ENCODE measurements at regions not wholly inside any gene's neighbourhood (a gene's known extent, or its start where the extent isn't known, plus 50 kb on each side); places are given as distances from the start of the nearest gene placed in this dataset.
"Not testable (repeated sequence)": the region's sequence is repeated elsewhere in the genome, so short reads cannot be mapped to it uniquely, and the experiment has no call there.

DNA sequence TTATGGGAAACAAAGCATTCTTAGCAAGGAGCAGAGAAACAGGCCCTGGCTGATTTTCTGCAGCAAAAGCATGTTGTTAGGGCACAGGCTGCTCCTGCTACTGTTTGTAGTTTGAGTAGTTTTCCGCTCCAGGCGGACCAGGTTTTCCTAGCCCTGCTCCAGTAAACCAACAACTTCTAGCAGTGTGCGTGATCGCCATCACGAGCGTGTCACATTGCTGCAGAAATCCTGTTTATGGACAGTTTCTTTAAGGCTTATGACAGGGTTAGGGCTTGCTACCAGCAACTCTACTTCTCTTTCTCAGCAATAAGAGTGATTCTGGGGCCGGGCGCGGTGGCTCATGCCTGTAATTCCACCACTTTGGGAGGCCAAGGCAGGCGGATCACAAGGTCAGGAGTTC is 803.9 kb upstream of the CDH10 start:
- no peak overlapping the region for H3K4me3 ChIP-seq (ENCODE audit: low read length)
- no peak overlapping the region for H3K4me2 ChIP-seq (ENCODE audit: low read depth, low read length, poor library complexity, severe bottlenecking)
- no peaks in the 10 kb centered on the region for H3K4me1 ChIP-seq (ENCODE audit: low read length)
- no peaks in the 10 kb centered on the region for H3K9me2 ChIP-seq (replicated peaks; ENCODE audit: insufficient read depth, low read length)
- no peak overlapping the region for H2AFZ ChIP-seq (ENCODE audit: low read length)
- no peak overlapping the region for H3K9ac ChIP-seq (ENCODE audit: low read length)
- H3K9me3 ChIP-seq (ENCODE audit: low read length) = 0 out of 2 replicates have a peak, but pooled peaks cover under 1% of the 10 kb centered on the region
- no peaks in the 10 kb centered on the region for H4K20me1 ChIP-seq (ENCODE audit: insufficient read depth, low read depth, low read length)
- no peaks in the 10 kb centered on the region for H3K27me3 ChIP-seq (ENCODE audit: low read length)
- H3K79me2 ChIP-seq (ENCODE audit: low read length) = no peaks in the 10 kb centered on the region
- no peak overlapping the region for H3K27ac ChIP-seq (ENCODE audit: low read length)
- H3K36me3 ChIP-seq (ENCODE audit: insufficient read depth, low read length) = no peaks in the 10 kb centered on the region
- no peak for DNase-seq

DNA sequence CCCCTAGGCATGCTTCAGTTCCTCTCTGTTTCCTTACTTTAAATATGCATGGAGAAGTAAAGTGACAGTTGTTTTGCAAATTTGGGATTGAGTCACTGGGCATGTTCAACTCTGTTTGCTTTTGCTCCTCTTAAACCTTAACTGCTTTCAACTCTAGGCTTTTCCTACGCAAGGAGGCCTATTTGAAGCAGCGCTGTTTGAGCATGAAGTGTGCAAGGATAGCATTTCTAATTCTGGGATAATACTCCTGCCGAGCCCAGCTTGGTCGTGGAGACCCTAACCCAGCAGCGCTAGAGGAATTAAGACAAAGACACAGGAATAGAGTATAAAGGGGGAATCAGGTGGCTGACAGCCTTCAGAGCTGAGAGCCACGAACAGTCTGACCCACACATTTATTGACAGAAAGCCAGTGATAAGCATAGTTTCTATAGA is 803.4 kb upstream of the CDH10 start:
- no peak overlapping the region for H3K9ac ChIP-seq (ENCODE audit: low read length)
- no peak overlapping the region for H3K27ac ChIP-seq (ENCODE audit: low read length)
- H3K9me3 ChIP-seq (ENCODE audit: low read length) = no peaks in the 10 kb centered on the region
- H4K20me1 ChIP-seq (ENCODE audit: insufficient read depth, low read depth, low read length) = no peaks in the 10 kb centered on the region
- H3K27me3 ChIP-seq (ENCODE audit: low read length) = no peaks in the 10 kb centered on the region
- no peaks in the 10 kb centered on the region for H3K4me1 ChIP-seq (ENCODE audit: low read length)
- H3K9me2 ChIP-seq (replicated peaks; ENCODE audit: insufficient read depth, low read length) = no peaks in the 10 kb centered on the region
- no peak overlapping the region for H3K4me3 ChIP-seq (ENCODE audit: low read length)
- no peaks in the 10 kb centered on the region for H3K79me2 ChIP-seq (ENCODE audit: low read length)
- H3K36me3 ChIP-seq (ENCODE audit: insufficient read depth, low read length) = no peaks in the 10 kb centered on the region
- no peak for DNase-seq
- no peak overlapping the region; the same call in 1 of the 2 replicates for H2AFZ ChIP-seq (ENCODE audit: low read length)
- no peak overlapping the region for H3K4me2 ChIP-seq (ENCODE audit: low read depth, low read length, poor library complexity, severe bottlenecking)

DNA sequence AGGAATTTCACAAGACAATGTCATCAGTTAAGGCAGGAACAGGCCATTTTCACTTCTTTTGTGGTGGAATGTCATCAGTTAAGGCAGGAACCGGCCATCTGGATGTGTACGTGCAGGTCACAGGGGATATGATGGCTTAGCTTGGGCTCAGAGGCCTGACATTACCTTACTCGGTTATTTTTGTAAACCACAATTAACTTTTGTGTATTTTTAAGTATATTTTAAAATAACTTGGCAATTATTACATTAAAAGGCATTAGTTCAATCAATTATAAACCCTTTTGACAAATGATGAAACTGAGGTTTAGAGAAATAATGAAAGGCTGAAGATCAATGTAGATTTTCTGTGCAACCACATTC is 801.3 kb upstream of the CDH10 start:
- not testable (repeated sequence) for H3K9me2 ChIP-seq (replicated peaks; ENCODE audit: insufficient read depth, low read length); H3K9ac ChIP-seq (ENCODE audit: low read length); H3K36me3 ChIP-seq (ENCODE audit: insufficient read depth, low read length); H3K9me3 ChIP-seq (ENCODE audit: low read length); H3K4me2 ChIP-seq (ENCODE audit: low read depth, low read length, poor library complexity, severe bottlenecking); H3K79me2 ChIP-seq (ENCODE audit: low read length); DNase-seq; H3K4me3 ChIP-seq (ENCODE audit: low read length); H3K4me1 ChIP-seq (ENCODE audit: low read length); H3K27me3 ChIP-seq (ENCODE audit: low read length); H3K27ac ChIP-seq (ENCODE audit: low read length); H4K20me1 ChIP-seq (ENCODE audit: insufficient read depth, low read depth, low read length); H2AFZ ChIP-seq (ENCODE audit: low read length)

DNA sequence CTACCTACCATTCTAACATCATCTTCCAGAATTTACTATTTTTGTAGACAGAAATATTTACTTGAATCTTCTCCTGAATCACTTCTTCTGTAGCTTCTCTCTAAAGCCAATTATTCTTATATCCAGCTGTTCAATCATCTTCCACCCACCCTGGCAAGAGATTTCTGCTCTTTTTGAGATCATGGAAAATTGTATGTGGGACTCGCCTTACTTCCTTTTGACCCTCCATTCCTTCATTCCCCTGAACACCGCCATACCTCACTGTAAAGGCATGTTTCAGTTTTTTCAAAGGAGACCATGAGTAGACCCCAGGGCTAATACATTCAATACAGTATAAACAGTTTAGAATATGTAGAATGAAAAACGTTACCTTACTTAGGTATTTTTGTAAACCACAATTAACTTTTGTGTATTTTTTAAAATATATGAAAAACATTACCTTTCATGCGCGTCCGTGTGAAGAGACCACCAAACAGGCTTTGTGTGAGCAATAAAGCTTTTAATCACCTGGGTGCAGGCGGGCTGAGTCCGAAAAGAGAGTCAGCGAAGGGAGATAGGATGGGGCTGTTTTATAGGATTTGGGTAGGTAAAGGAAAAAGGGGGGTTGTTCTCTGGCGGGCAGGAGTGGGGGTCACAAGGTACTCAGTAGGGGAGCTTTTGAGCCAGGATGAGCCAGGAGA is 800.7 kb upstream of the CDH10 start:
- H3K36me3 ChIP-seq (ENCODE audit: insufficient read depth, low read length); H3K27me3 ChIP-seq (ENCODE audit: low read length); H3K9ac ChIP-seq (ENCODE audit: low read length); DNase-seq; H2AFZ ChIP-seq (ENCODE audit: low read length); H4K20me1 ChIP-seq (ENCODE audit: insufficient read depth, low read depth, low read length); H3K9me2 ChIP-seq (replicated peaks; ENCODE audit: insufficient read depth, low read length); H3K9me3 ChIP-seq (ENCODE audit: low read length); H3K79me2 ChIP-seq (ENCODE audit: low read length); H3K4me1 ChIP-seq (ENCODE audit: low read length); H3K4me2 ChIP-seq (ENCODE audit: low read depth, low read length, poor library complexity, severe bottlenecking); H3K27ac ChIP-seq (ENCODE audit: low read length); H3K4me3 ChIP-seq (ENCODE audit: low read length): not testable (repeated sequence)

GRCh38 chr5:25444697-25445096 is 799.9 kb upstream of the CDH10 start:
- no peak overlapping the region for H3K4me2 ChIP-seq (ENCODE audit: low read depth, low read length, poor library complexity, severe bottlenecking)
- no peak overlapping the region for H3K27ac ChIP-seq (ENCODE audit: low read length)
- no peaks in the 10 kb centered on the region for H3K79me2 ChIP-seq (ENCODE audit: low read length)
- no peak overlapping the region for H2AFZ ChIP-seq (ENCODE audit: low read length)
- H3K27me3 ChIP-seq (ENCODE audit: low read length) = no peaks in the 10 kb centered on the region
- no peaks in the 10 kb centered on the region for H3K9me2 ChIP-seq (replicated peaks; ENCODE audit: insufficient read depth, low read length)
- no peaks in the 10 kb centered on the region for H3K4me1 ChIP-seq (ENCODE audit: low read length)
- H4K20me1 ChIP-seq (ENCODE audit: insufficient read depth, low read depth, low read length) = no peaks in the 10 kb centered on the region
- no peak overlapping the region for H3K9ac ChIP-seq (ENCODE audit: low read length)
- no peak overlapping the region for H3K4me3 ChIP-seq (ENCODE audit: low read length)
- H3K36me3 ChIP-seq (ENCODE audit: insufficient read depth, low read length) = no peaks in the 10 kb centered on the region
- DNase-seq = no peak
- no peaks in the 10 kb centered on the region for H3K9me3 ChIP-seq (ENCODE audit: low read length)

- Histone ChIP-seq H4K20me1 (ENCODE audit: insufficient read depth, low read depth, low read length) (no peaks in the 10 kb centered on the region), H3K79me2 (ENCODE audit: low read length) (no peaks in the 10 kb centered on the region), H3K4me3 (ENCODE audit: low read length) (no peak overlapping the region), H3K36me3 (ENCODE audit: insufficient read depth, low read length) (no peaks in the 10 kb centered on the region), H3K9me2 (replicated peaks; ENCODE audit: insufficient read depth, low read length) (no peaks in the 10 kb centered on the region), H2AFZ (ENCODE audit: low read length) (peak overlapping the region; percentile 71; the same call in 1 of the 2 replicates), H3K4me1 (ENCODE audit: low read length) (peaks cover 5% of the 10 kb centered on the region; the same call in 1 of the 2 replicates), H3K4me2 (ENCODE audit: low read depth, low read length, poor library complexity, severe bottlenecking) (no peak overlapping the region), H3K27me3 (ENCODE audit: low read length) (no peaks in the 10 kb centered on the region), H3K9me3 (ENCODE audit: low read length) (peaks cover 5% of the 10 kb centered on the region; the same call in 1 of the 2 replicates), H3K9ac (ENCODE audit: low read length) (no peak overlapping the region), H3K27ac (ENCODE audit: low read length) (no peak overlapping the region)
- DNase-seq = no peak
Measured at GRCh38 chr5:25441810-25442209, 797.0 kb upstream of the CDH10 start.

GRCh38 chr5:25439025-25439424 is 794.2 kb upstream of the CDH10 start:
- Histone ChIP-seq H3K79me2 (ENCODE audit: low read length) (no peaks in the 10 kb centered on the region), H3K27me3 (ENCODE audit: low read length) (no peaks in the 10 kb centered on the region), H2AFZ (ENCODE audit: low read length) (0 out of 2 replicates have a peak overlapping the region, but pooled peaks have one; percentile 5), H3K9me2 (replicated peaks; ENCODE audit: insufficient read depth, low read length) (no peaks in the 10 kb centered on the region), H3K4me1 (ENCODE audit: low read length) (peaks cover 5% of the 10 kb centered on the region; the same call in 1 of the 2 replicates), H3K4me2 (ENCODE audit: low read depth, low read length, poor library complexity, severe bottlenecking) (no peak overlapping the region), H3K9me3 (ENCODE audit: low read length) (peaks cover 5% of the 10 kb centered on the region; the same call in 1 of the 2 replicates), H3K9ac (ENCODE audit: low read length) (no peak overlapping the region), H3K36me3 (ENCODE audit: insufficient read depth, low read length) (no peaks in the 10 kb centered on the region), H3K27ac (ENCODE audit: low read length) (no peak overlapping the region), H3K4me3 (ENCODE audit: low read length) (no peak overlapping the region), H4K20me1 (ENCODE audit: insufficient read depth, low read depth, low read length) (no peaks in the 10 kb centered on the region)
- DNase-seq = no peak

DNA sequence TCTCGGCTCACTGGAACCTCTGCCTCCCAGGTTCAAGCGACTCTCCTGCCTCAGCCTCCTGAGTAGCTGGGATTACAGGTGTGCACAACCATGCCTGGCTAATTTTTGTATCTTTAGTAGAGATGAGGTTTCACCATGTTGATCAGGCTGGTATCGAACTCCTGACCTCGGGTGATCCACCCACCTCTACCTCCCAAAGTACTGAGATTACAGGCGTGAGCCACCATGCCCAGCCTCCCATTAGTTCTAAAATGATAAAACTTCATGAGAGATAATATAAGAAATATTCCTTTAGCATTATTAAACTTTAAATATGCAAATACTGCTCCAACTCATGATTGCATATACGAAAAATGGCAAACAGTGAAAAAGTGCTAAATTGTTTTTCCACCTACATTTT is 793.6 kb upstream of the CDH10 start:
- H2AFZ ChIP-seq (ENCODE audit: low read length); H3K27ac ChIP-seq (ENCODE audit: low read length); H3K36me3 ChIP-seq (ENCODE audit: insufficient read depth, low read length); DNase-seq; H3K4me1 ChIP-seq (ENCODE audit: low read length); H3K79me2 ChIP-seq (ENCODE audit: low read length); H3K9me2 ChIP-seq (replicated peaks; ENCODE audit: insufficient read depth, low read length); H3K9ac ChIP-seq (ENCODE audit: low read length); H3K27me3 ChIP-seq (ENCODE audit: low read length); H3K4me2 ChIP-seq (ENCODE audit: low read depth, low read length, poor library complexity, severe bottlenecking); H3K9me3 ChIP-seq (ENCODE audit: low read length); H3K4me3 ChIP-seq (ENCODE audit: low read length); H4K20me1 ChIP-seq (ENCODE audit: insufficient read depth, low read depth, low read length): not testable (repeated sequence)
